ENCODE measurements at regions not wholly inside any gene's neighbourhood (a gene's known extent, or its start where the extent isn't known, plus 50 kb on each side); places are given as distances from the start of the nearest gene placed in this dataset.

- DNase-seq (ENCODE audit: low spot score) (no peak), ATAC-seq (no peak)
- no peaks in the 10 kb centered on the region for H3K9me3 Mint-ChIP-seq
- Histone ChIP-seq H3K4me1 (ENCODE audit: insufficient read depth) (peaks cover 18% of the 10 kb centered on the region), H3F3A (replicated peaks; ENCODE audit: low read depth) (no peaks in the 10 kb centered on the region), H2AFZ (no peak overlapping the region), H3K27ac (ENCODE audit: low read depth) (no peak overlapping the region), H3K36me3 (ENCODE audit: insufficient read depth) (no peaks in the 10 kb centered on the region), H3K4me2 (no peak overlapping the region), H3K4me3 (no peak overlapping the region), H3K79me2 (replicated peaks; ENCODE audit: insufficient read depth) (peaks cover 8% of the 10 kb centered on the region; the same call in 1 of the 2 replicates), H3K9me2 (ENCODE audit: insufficient read depth) (no peaks in the 10 kb centered on the region; the same call in 1 of the 2 replicates), H3K27me3 (ENCODE audit: insufficient read depth) (no peaks in the 10 kb centered on the region), H4K20me1 (replicated peaks; ENCODE audit: insufficient read depth) (no peaks in the 10 kb centered on the region)
- H3K27me3 Mint-ChIP-seq (ENCODE audit: insufficient read depth, low read depth, poor library complexity) = no peaks in the 10 kb centered on the region
- H3K36me3 Mint-ChIP-seq (ENCODE audit: low read depth) = peaks cover 12% of the 10 kb centered on the region
- H3K4me1 Mint-ChIP-seq = peaks cover 22% of the 10 kb centered on the region
- H3K4me3 Mint-ChIP-seq = no peak overlapping the region
- peak overlapping the region; percentile 22; the same call in 1 of the 2 replicates for H3K27ac Mint-ChIP-seq
- TF ChIP-seq ZNF114 (CRISPR knock-in tag; IDR thresholded peaks at IDR 0.05) (no peak), NANOG (IDR thresholded peaks at IDR 0.05; ENCODE audit: borderline replicate concordance) (no peak), JUNB (IDR thresholded peaks at IDR 0.05; ENCODE audit: unreplicated experiment) (no peak), ETS1 (IDR thresholded peaks at IDR 0.05) (no peak), ZNF331 (CRISPR knock-in tag; IDR thresholded peaks at IDR 0.05; ENCODE audit: low read depth) (no peak), STAT1 (IDR thresholded peaks at IDR 0.05; ENCODE audit: unreplicated experiment) (no peak), POLR2AphosphoS5 (IDR thresholded peaks at IDR 0.05; ENCODE audit: low read depth) (no peak), EZH2phosphoT487 (IDR thresholded peaks at IDR 0.05; ENCODE audit: unreplicated experiment) (no peak), CREB1 (CRISPR knock-in tag; IDR thresholded peaks at IDR 0.05; ENCODE audit: low read depth) (no peak), ZNF462 (CRISPR knock-in tag; IDR thresholded peaks at IDR 0.05) (no peak), EZH2 (IDR thresholded peaks at IDR 0.05; ENCODE audit: low read depth, unreplicated experiment) (no peak), REST (IDR thresholded peaks at IDR 0.05; ENCODE audit: unreplicated experiment) (no peak)
- TF ChIP-seq, protein P1, sequence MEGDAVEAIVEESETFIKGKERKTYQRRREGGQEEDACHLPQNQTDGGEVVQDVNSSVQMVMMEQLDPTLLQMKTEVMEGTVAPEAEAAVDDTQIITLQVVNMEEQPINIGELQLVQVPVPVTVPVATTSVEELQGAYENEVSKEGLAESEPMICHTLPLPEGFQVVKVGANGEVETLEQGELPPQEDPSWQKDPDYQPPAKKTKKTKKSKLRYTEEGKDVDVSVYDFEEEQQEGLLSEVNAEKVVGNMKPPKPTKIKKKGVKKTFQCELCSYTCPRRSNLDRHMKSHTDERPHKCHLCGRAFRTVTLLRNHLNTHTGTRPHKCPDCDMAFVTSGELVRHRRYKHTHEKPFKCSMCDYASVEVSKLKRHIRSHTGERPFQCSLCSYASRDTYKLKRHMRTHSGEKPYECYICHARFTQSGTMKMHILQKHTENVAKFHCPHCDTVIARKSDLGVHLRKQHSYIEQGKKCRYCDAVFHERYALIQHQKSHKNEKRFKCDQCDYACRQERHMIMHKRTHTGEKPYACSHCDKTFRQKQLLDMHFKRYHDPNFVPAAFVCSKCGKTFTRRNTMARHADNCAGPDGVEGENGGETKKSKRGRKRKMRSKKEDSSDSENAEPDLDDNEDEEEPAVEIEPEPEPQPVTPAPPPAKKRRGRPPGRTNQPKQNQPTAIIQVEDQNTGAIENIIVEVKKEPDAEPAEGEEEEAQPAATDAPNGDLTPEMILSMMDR (conservative IDR thresholded peaks at IDR 0.05; ENCODE audit: low read depth in 2 of 2) = no peak
Measured at GRCh38 chr18:34509879-34510586, 200.1 kb upstream of the DTNA start.

Data from GM23338 (cell line).